ENCODE measurements at regions not wholly inside any gene's neighbourhood (a gene's known extent, or its start where the extent isn't known, plus 50 kb on each side); places are given as distances from the start of the nearest gene placed in this dataset.
A peak's percentile ranks its signal among the peaks of the same experiment; 100 is the strongest.
"Not testable (repeated sequence)": the region's sequence is repeated elsewhere in the genome, so short reads cannot be mapped to it uniquely, and the experiment has no call there.

DNA sequence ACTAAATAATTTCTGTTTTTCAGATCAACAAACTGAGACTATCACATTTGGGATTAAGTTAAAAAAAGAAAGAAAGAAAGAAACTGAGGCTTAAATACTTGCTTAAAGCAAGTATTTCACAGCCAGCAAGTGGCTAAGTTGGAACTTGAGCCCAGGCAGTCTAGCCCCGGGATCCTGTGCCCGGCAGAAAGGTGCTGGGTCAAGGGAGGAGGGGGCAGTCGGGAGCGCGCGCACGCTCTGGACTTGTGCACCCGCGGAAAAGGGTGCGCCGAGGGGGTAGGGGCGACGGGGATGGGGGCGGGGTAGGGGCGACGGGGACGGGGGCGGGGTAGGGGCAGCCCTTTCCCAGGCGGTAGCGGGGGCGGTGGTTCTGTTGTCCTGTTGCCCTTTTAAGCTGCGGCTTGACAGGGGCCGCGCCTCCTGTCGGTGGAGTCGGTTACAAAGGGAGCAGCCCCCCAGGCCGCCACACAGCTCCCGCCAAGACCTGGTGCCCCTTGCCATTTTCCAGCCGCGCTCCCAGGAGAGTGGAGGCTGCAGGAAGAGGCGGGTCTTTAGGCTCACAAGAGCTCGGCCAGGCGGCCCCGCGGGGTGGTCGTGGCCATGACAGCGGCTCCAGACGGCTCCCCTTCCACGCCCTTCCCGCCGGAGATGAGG lies 60.6 kb downstream of the GOLGA8T start:
- peak overlapping the region in 7 of 10 donors; percentile 4 to 45 (median 38) for H3K4me3 ChIP-seq
- H3K9me3 ChIP-seq; H3K4me1 ChIP-seq; H3K36me3 ChIP-seq; H3K27ac ChIP-seq; DNase-seq; intact Hi-C loops (cut with DNase I); H3K27me3 ChIP-seq: not testable (repeated sequence)
- peak in 5 of 8 donors; percentile 5 to 53 (median 33) for ATAC-seq
- WGBS, 2 donors = 2% methylated on average over 10 of the region's 41 CpGs; no CpG with 5 or more reads in 1 of the 2 donors
- TF ChIP-seq, protein P1, sequence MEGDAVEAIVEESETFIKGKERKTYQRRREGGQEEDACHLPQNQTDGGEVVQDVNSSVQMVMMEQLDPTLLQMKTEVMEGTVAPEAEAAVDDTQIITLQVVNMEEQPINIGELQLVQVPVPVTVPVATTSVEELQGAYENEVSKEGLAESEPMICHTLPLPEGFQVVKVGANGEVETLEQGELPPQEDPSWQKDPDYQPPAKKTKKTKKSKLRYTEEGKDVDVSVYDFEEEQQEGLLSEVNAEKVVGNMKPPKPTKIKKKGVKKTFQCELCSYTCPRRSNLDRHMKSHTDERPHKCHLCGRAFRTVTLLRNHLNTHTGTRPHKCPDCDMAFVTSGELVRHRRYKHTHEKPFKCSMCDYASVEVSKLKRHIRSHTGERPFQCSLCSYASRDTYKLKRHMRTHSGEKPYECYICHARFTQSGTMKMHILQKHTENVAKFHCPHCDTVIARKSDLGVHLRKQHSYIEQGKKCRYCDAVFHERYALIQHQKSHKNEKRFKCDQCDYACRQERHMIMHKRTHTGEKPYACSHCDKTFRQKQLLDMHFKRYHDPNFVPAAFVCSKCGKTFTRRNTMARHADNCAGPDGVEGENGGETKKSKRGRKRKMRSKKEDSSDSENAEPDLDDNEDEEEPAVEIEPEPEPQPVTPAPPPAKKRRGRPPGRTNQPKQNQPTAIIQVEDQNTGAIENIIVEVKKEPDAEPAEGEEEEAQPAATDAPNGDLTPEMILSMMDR (IDR thresholded peaks at IDR 0.05) = peak in 1 of 9 donors; percentile 8

- H3K27ac ChIP-seq; intact Hi-C loops (cut with DNase I); H3K4me1 ChIP-seq; H3K36me3 ChIP-seq; H3K27me3 ChIP-seq; H3K9me3 ChIP-seq: not testable (repeated sequence)
- H3K4me3 ChIP-seq = peak overlapping the region in 8 of 10 donors; percentile 4 to 45 (median 36)
- WGBS, 2 donors = 0 to 1% methylated on average over 15 to 27 of the region's 32 CpGs
- DNase-seq (peak in 1 of 2 donors; percentile 23), ATAC-seq (peak; percentile 27 to 74 (median 48))
These were observed 61.1 kb downstream of the GOLGA8T start for GRCh38 chr15:30196009-30196375.

- DNase-seq; H3K4me1 ChIP-seq; H3K4me3 ChIP-seq; H3K9me3 ChIP-seq; H3K36me3 ChIP-seq; ATAC-seq; H3K27ac ChIP-seq; intact Hi-C loops (cut with DNase I); H3K27me3 ChIP-seq: not testable (repeated sequence)
- WGBS, 2 donors = 65 to 86% methylated on average over 8 to 11 of the region's 12 CpGs
These were observed 61.9 kb downstream of the GOLGA8T start for GRCh38 chr15:30196769-30197168.

DNA sequence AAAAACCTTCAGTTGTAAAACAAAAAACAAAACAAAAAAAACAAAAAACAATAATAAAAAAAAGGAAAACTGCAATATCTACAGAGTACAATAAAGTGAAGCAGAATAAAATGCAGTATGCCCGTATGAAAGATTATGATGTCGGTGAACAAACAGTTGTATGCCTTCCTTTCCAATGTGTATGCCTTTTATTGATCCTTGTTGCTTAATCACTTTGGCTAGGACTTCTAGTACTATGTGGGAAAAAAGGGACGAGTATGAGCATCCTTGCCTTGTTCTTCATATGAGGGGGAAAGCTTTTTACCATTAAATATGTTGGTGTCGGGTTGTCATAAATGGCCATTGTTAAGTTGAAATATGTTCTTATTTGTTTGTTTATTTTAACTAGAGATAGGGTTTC lies 66.7 kb downstream of the GOLGA8T start:
- H3K27me3 ChIP-seq; H3K4me3 ChIP-seq; H3K27ac ChIP-seq; H3K4me1 ChIP-seq; DNase-seq; ATAC-seq; H3K9me3 ChIP-seq; H3K36me3 ChIP-seq; intact Hi-C loops (cut with DNase I): not testable (repeated sequence)
- 98 to 100% methylated on average over 2 of the region's 4 CpGs for WGBS, 2 donors

DNA sequence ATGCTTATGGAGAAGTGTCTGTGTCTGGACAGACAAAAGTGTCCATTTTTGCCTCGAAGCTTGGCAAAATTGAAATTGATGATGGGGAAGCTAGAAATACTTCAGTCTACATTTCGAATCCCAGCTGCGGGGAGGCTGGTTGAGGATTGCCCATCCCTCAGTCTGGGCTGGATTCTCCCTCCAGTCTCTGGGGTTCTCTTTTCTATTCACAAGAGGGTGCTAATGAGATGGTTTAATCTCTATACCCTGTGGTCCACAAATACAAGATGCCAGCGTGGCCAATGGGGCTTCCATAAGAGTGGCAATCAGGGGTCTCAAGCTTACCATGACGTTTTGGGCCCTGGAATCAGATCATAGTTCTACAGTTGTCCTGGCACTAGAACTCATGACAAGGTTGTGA lies 78.9 kb downstream of the GOLGA8T start:
- H3K27ac ChIP-seq; H3K36me3 ChIP-seq; H3K27me3 ChIP-seq; DNase-seq; H3K4me3 ChIP-seq; H3K4me1 ChIP-seq; intact Hi-C loops (cut with DNase I); ATAC-seq; H3K9me3 ChIP-seq: not testable (repeated sequence)
- no CpG with 5 or more reads among the region's 5 CpGs for WGBS, 2 donors

DNA sequence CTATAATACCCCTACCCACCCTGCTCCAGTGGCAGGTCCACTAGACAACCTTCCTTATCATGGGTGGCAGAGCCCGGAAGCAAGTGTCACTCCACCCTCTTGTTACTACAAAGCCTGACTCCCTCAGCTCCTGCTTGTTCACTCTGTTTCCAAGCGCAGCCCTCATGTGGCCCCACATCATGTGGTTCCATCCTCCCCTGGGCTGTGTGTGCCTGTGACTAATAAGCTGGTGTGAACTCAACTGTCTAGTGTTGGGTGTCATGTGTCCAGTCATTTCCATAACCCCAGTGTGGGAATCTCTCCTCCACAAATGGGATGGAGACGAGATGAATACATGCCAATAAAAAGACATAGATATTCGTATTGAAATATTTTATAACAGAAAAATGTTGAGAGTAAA lies 87.0 kb downstream of the GOLGA8T start:
- H3K27ac ChIP-seq; H3K9me3 ChIP-seq; H3K36me3 ChIP-seq; intact Hi-C loops (cut with DNase I); H3K4me3 ChIP-seq; H3K4me1 ChIP-seq; ATAC-seq; DNase-seq; H3K27me3 ChIP-seq: not testable (repeated sequence)
- no CpG with 5 or more reads among the region's 4 CpGs for WGBS, 2 donors

DNA sequence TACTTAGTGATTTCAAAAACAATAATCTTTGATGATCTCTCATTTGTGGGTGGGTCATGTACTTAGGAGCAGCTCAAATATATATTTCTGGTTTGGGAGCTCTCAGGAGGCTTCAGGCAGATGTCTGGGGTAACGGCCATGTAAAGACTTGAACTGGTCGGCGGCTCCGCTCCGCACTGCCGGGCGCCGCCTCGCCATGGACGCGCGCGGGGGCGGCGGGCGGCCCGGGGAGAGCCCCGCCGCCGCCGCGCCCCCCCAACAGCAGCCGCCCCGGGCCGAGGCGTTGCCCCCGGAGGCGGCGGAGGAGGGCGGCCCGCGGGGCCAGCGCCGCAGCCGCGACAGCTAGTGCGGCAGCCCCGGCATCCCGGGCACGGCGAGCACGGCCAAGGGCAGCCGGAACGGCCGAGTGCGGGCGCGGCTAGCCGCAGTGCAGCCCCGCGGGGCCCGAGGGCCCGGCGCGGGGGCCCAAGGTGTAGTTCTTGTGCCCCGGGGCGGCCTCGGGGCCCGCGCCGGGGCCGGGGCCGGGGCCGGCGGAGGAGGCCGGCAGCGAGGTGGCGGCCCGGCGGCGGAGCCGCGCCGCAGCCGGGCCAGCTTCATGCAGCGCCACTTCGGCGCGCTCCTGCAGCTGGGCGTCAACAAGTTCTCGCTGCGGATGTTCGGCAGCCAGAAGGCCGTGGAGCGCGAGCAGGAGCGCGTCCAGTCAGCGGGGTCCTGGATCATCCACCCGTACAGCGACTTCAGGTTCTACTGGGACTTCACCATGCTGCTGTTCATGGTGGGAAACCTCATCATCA lies 88.1 kb downstream of the GOLGA8T start:
- H3K4me3 ChIP-seq; H3K27me3 ChIP-seq; DNase-seq; intact Hi-C loops (cut with DNase I); ATAC-seq; H3K36me3 ChIP-seq; H3K9me3 ChIP-seq; H3K27ac ChIP-seq; H3K4me1 ChIP-seq: not testable (repeated sequence)
- WGBS, 2 donors = 1 to 3% methylated on average over 30 to 35 of the region's 91 CpGs

GRCh38 chr15:30225233-30225891 lies 90.5 kb downstream of the GOLGA8T start:
- ATAC-seq, H3K4me3 ChIP-seq, H3K36me3 ChIP-seq: not testable (repeated sequence)

GRCh38 chr15:30261432-30262141 lies 126.7 kb downstream of the GOLGA8T start:
- 81 to 83% methylated on average over 14 to 15 of the region's 23 CpGs for whole genome bisulfite sequencing, 2 donors
- H3K27me3 ChIP-seq; H3K9me3 ChIP-seq; intact Hi-C loops (cut with DNase I); H3K27ac ChIP-seq; H3K4me3 ChIP-seq; H3K4me1 ChIP-seq; DNase-seq; H3K36me3 ChIP-seq: not testable (repeated sequence)
- ATAC-seq = peak in 3 of 8 donors; percentile 13 to 62 (median 24)

More at GRCh38 chr15:30225233-30225891, 90.5 kb downstream of the GOLGA8T start:
- intact Hi-C loops (cut with DNase I); H3K27ac ChIP-seq; DNase-seq; H3K27me3 ChIP-seq; H3K4me1 ChIP-seq; H3K9me3 ChIP-seq: not testable (repeated sequence)
- 0 to 2% methylated on average over 1 to 59 of the region's 77 CpGs for whole genome bisulfite sequencing, 2 donors

DNA sequence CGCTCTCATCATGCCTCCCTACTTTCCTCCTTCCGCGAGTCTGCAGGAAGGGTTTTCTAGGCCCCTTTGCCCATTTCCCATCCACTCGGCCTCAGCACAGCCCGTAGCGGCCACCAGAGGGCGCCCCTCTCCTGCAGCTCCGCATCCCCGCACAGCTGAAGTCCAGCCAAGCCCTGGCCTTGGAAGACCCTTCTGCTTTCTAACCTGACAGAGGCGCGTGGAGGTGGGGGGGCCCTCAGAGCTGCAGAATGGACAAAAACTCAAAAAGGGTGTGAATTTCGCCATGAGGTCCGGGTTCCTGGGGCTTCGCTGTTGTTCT lies 127.2 kb downstream of the GOLGA8T start:
- H3K4me1 ChIP-seq; H3K27me3 ChIP-seq; H3K4me3 ChIP-seq; H3K27ac ChIP-seq; H3K9me3 ChIP-seq; intact Hi-C loops (cut with DNase I); H3K36me3 ChIP-seq; DNase-seq: not testable (repeated sequence)
- peak in 6 of 8 donors; percentile 75 to 80 (median 79) for ATAC-seq
- no CpG with 5 or more reads among the region's 14 CpGs for WGBS, 2 donors

All from heart right ventricle (tissue), 16 donors.